OCI-LY3 (cell line): ENCODE measurements at regions not wholly inside any gene's neighbourhood (a gene's known extent, or its start where the extent isn't known, plus 50 kb on each side); places are given as distances from the start of the nearest gene placed in this dataset.

ENCODE experiments used
- EZH2phosphoT487 ChIP-seq: fragments of 200-600 bp; shearing (Covaris generic); IDR thresholded peaks from 2 replicates; pipeline ENCODE4 v1.6.1; 2018; ENCODE audit warnings: antibody characterized with exemption, mixed run types, low read depth
- TF ChIP-seq, protein P1 (sequence below): fragments of 200-600, 300-600 bp; sonication (generic); IDR thresholded peaks from 2 replicates; pipeline ENCODE4 v1.5.1; 2014; ENCODE audit warnings: antibody characterized with exemption, low read length, low read depth

DNA sequence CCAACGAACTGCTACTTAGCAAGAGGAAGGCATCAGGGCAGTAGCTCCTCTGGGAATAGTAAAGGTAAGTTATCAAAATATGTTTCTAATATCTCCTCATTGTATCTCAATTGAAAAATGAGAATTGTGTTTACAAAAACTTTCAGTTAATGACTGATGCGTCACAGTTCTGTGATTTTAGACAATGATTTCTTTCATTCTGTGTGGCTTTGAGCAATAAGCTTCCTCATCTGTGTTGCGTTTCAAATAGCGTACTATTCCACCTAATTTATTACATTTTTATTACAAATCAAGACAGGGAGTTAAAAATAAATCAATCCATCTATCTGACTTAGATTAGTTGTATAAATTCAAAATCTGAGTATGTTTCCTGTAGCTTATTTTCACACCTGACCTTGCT, 145.0 kb downstream of the CAAP1 start:
- TF ChIP-seq, protein P1, sequence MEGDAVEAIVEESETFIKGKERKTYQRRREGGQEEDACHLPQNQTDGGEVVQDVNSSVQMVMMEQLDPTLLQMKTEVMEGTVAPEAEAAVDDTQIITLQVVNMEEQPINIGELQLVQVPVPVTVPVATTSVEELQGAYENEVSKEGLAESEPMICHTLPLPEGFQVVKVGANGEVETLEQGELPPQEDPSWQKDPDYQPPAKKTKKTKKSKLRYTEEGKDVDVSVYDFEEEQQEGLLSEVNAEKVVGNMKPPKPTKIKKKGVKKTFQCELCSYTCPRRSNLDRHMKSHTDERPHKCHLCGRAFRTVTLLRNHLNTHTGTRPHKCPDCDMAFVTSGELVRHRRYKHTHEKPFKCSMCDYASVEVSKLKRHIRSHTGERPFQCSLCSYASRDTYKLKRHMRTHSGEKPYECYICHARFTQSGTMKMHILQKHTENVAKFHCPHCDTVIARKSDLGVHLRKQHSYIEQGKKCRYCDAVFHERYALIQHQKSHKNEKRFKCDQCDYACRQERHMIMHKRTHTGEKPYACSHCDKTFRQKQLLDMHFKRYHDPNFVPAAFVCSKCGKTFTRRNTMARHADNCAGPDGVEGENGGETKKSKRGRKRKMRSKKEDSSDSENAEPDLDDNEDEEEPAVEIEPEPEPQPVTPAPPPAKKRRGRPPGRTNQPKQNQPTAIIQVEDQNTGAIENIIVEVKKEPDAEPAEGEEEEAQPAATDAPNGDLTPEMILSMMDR = no peak
- no peak for TF ChIP-seq EZH2phosphoT487
